Peyer's patch (tissue), 4 donors: ENCODE measurements at regions not wholly inside any gene's neighbourhood (a gene's known extent, or its start where the extent isn't known, plus 50 kb on each side); places are given as distances from the start of the nearest gene placed in this dataset.

Source experiments
- CTCF ChIP-seq, 6 experiments: fragments of 450-650 bp in 4 of 6; fragments of 200-600 bp in 2 of 6; sonication (generic) in 1 of 6; IDR thresholded peaks; one replicate each; pipeline ENCODE4 v1.5.1; 2017 to 2019; ENCODE audit warnings: antibody characterized with exemption in 6 of 6, mild to moderate bottlenecking in 3 of 6, moderate library complexity in 1 of 6
- POLR2A ChIP-seq, 2 donors: fragments of 450-650 bp; IDR thresholded peaks; one replicate each; pipeline ENCODE4 v1.5.1; 2017; ENCODE audit warnings: antibody characterized with exemption in 2 of 2, mild to moderate bottlenecking in 2 of 2, moderate library complexity in 2 of 2

- TF ChIP-seq CTCF (IDR thresholded peaks at IDR 0.05) (no peak), POLR2A (IDR thresholded peaks at IDR 0.05) (no peak)
Measured at GRCh38 chr17:77495575-77495974, 354.8 kb downstream of the SEC14L1 start.
